H1 (cell line): ENCODE measurements at regions not wholly inside any gene's neighbourhood (a gene's known extent, or its start where the extent isn't known, plus 50 kb on each side); places are given as distances from the start of the nearest gene placed in this dataset.

ENCODE experiments used
- KDM4A ChIP-seq: IDR thresholded peaks from one replicate; pipeline ENCODE4 v1.7.1; 2012; ENCODE audit warnings: low read depth, mild to moderate bottlenecking, moderate library complexity, low read length, inconsistent platforms; ENCODE audit not compliant: severe bottlenecking
- NRF1 ChIP-seq: IDR thresholded peaks from 2 replicates; pipeline ENCODE4 v1.6.1; 2011; ENCODE audit warnings: mild to moderate bottlenecking, low read depth, low read length, improper control_type of control experiment
- RXRA ChIP-seq: IDR thresholded peaks from 2 replicates; pipeline ENCODE4 v1.6.1; 2011; ENCODE audit warnings: low read depth, mild to moderate bottlenecking, low read length, moderate library complexity; ENCODE audit not compliant: insufficient read depth
- YY1 ChIP-seq: IDR thresholded peaks from 2 replicates; pipeline ENCODE4 v1.6.1; 2011; ENCODE audit warnings: low read depth, mild to moderate bottlenecking, low read length
- TF ChIP-seq, protein P1 (sequence below): IDR thresholded peaks from 2 replicates; pipeline ENCODE4 v1.6.1; 2012; ENCODE audit warnings: low read length, inconsistent platforms

DNA sequence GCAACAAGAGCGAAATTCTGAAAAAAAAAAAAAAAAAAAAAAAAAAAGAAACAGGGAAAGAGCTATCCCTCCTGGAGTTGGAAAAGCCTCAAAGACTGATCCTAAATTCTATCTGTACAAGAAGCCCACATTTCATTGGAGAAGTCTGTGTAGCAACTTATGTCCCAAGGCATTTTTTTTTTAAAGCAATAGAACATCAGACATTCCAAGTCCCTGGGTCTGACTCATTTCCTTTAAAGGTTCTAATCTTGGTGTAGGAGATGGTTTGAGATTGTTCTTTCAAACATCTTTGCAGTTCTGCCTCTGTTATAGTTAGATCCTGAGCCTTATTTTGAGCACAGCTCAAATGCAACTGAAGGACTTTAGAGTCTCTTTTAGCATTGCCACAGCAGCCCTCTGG lies 706.5 kb upstream of the MIR17HG start (continued):
- TF ChIP-seq, protein P1, sequence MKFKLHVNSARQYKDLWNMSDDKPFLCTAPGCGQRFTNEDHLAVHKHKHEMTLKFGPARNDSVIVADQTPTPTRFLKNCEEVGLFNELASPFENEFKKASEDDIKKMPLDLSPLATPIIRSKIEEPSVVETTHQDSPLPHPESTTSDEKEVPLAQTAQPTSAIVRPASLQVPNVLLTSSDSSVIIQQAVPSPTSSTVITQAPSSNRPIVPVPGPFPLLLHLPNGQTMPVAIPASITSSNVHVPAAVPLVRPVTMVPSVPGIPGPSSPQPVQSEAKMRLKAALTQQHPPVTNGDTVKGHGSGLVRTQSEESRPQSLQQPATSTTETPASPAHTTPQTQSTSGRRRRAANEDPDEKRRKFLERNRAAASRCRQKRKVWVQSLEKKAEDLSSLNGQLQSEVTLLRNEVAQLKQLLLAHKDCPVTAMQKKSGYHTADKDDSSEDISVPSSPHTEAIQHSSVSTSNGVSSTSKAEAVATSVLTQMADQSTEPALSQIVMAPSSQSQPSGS = no peak
- TF ChIP-seq RXRA (no peak), NRF1 (no peak), YY1 (no peak), KDM4A (no peak)
